GM19372 (cell line): ENCODE measurements at regions not wholly inside any gene's neighbourhood (a gene's known extent, or its start where the extent isn't known, plus 50 kb on each side); places are given as distances from the start of the nearest gene placed in this dataset.
"Not testable (repeated sequence)": the region's sequence is repeated elsewhere in the genome, so short reads cannot be mapped to it uniquely, and the experiment has no call there.

ENCODE experiments used
- ATAC-seq: cut with Tn5 transposase; IDR thresholded peaks from one replicate; pipeline ENCODE4 v1.9.1; 2021; ENCODE audit warnings: mild to moderate bottlenecking, low read depth, moderate library complexity; ENCODE audit not compliant: unreplicated experiment

GRCh38 chr1:120544434-120544833, 129.6 kb downstream of the NBPF8 start:
- ATAC-seq = peak; percentile 74

- ATAC-seq = not testable (repeated sequence)
Measured at GRCh38 chr1:120550335-120550734, 135.5 kb downstream of the NBPF8 start.

GRCh38 chr1:120552190-120552589, 137.4 kb downstream of the NBPF8 start:
- not testable (repeated sequence) for ATAC-seq

GRCh38 chr1:120557605-120558302, 142.9 kb downstream of the NBPF8 start:
- not testable (repeated sequence) for ATAC-seq

GRCh38 chr1:120558303-120559060, 143.6 kb downstream of the NBPF8 start:
- ATAC-seq = peak; percentile 89

GRCh38 chr1:120561767-120562166, 146.9 kb downstream of the NBPF8 start:
- not testable (repeated sequence) for ATAC-seq

GRCh38 chr1:120565396-120565795, 150.6 kb downstream of the NBPF8 start:
- ATAC-seq = not testable (repeated sequence)

- not testable (repeated sequence) for ATAC-seq
Measured at GRCh38 chr1:120567620-120568019, 152.8 kb downstream of the NBPF8 start.

- ATAC-seq = not testable (repeated sequence)
Measured at GRCh38 chr1:120575201-120575600, 148.5 kb upstream of the NBPF26 start.

GRCh38 chr1:120582135-120582534, 141.6 kb upstream of the NBPF26 start:
- ATAC-seq = not testable (repeated sequence)

GRCh38 chr1:120586053-120586452, 137.7 kb upstream of the NBPF26 start:
- ATAC-seq = not testable (repeated sequence)

- not testable (repeated sequence) for ATAC-seq
Measured at GRCh38 chr1:120588811-120589210, 134.9 kb upstream of the NBPF26 start.

- ATAC-seq = not testable (repeated sequence)
Measured at GRCh38 chr1:120591774-120592173, 132.0 kb upstream of the NBPF26 start.

- ATAC-seq = not testable (repeated sequence)
Measured at GRCh38 chr1:120592943-120593342, 130.8 kb upstream of the NBPF26 start.

GRCh38 chr1:120593648-120594047, 130.1 kb upstream of the NBPF26 start:
- not testable (repeated sequence) for ATAC-seq

- ATAC-seq = not testable (repeated sequence)
Measured at GRCh38 chr1:120598331-120598951, 125.3 kb upstream of the NBPF26 start.

GRCh38 chr1:120599511-120599910, 124.2 kb upstream of the NBPF26 start:
- ATAC-seq = not testable (repeated sequence)

GRCh38 chr1:120600442-120601041, 123.2 kb upstream of the NBPF26 start:
- not testable (repeated sequence) for ATAC-seq

- ATAC-seq = not testable (repeated sequence)
Measured at GRCh38 chr1:120607882-120608281, 115.9 kb upstream of the NBPF26 start.

GRCh38 chr1:120608314-120609014, 115.3 kb upstream of the NBPF26 start:
- ATAC-seq = not testable (repeated sequence)
